ENCODE measurements at regions not wholly inside any gene's neighbourhood (a gene's known extent, or its start where the extent isn't known, plus 50 kb on each side); places are given as distances from the start of the nearest gene placed in this dataset.

DNA sequence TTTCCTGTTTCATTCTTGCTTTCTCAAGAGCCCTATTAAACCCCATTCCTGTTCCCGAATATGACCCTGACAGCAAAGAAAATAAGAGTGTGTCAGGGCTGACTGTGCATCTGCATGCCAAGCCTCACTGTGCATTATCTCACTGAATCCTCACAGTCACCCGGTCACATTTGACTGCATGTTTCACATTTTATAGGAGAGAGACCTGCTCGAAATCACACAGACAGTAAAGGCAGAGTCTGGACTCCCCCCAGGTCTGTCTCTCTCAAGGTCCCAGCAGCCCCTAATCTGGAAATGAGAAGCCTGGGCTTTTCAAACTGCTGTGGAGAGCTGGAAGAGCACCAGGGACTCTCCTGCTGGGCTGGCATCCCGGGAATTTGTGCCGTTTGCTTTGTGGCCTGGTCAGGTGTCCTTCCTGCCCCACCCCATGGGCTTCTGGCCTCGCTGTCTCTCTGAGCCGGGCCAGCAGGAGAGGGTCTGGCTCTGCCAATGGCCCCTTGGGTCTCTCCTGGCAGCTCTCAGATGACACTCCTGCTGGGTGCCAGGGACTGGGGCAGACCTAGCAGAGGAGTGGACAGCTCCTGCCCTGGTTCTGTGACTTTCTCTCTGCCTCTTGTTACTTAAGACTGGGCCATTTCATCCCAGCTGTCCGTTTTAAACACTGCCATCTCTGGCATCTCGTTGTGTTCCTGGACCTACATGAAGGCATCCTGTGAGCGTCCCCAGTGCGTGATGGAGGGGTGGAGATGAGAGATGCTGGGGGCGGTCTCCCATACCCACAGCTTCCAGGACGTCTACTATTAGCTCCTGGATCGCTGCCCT lies 173.6 kb downstream of the ARHGAP12 start:
- no peak for TF ChIP-seq ZFX (IDR thresholded peaks at IDR 0.05)
- TF ChIP-seq, protein P1, sequence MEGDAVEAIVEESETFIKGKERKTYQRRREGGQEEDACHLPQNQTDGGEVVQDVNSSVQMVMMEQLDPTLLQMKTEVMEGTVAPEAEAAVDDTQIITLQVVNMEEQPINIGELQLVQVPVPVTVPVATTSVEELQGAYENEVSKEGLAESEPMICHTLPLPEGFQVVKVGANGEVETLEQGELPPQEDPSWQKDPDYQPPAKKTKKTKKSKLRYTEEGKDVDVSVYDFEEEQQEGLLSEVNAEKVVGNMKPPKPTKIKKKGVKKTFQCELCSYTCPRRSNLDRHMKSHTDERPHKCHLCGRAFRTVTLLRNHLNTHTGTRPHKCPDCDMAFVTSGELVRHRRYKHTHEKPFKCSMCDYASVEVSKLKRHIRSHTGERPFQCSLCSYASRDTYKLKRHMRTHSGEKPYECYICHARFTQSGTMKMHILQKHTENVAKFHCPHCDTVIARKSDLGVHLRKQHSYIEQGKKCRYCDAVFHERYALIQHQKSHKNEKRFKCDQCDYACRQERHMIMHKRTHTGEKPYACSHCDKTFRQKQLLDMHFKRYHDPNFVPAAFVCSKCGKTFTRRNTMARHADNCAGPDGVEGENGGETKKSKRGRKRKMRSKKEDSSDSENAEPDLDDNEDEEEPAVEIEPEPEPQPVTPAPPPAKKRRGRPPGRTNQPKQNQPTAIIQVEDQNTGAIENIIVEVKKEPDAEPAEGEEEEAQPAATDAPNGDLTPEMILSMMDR (conservative IDR thresholded peaks at IDR 0.05) = no peak
- H3K27ac ChIP-seq = no peak overlapping the region

GRCh38 chr10:31753681-31754080 lies 174.9 kb downstream of the ARHGAP12 start:
- TF ChIP-seq, protein P1 (conservative IDR thresholded peaks at IDR 0.05) = no peak
- no peak for TF ChIP-seq ZFX (IDR thresholded peaks at IDR 0.05)
- no peak overlapping the region for H3K27ac ChIP-seq

GRCh38 chr10:31752170-31752569 lies 176.5 kb downstream of the ARHGAP12 start:
- TF ChIP-seq, protein P1 (conservative IDR thresholded peaks at IDR 0.05) = no peak
- TF ChIP-seq ZFX (IDR thresholded peaks at IDR 0.05) = no peak
- H3K27ac ChIP-seq = no peak overlapping the region

DNA sequence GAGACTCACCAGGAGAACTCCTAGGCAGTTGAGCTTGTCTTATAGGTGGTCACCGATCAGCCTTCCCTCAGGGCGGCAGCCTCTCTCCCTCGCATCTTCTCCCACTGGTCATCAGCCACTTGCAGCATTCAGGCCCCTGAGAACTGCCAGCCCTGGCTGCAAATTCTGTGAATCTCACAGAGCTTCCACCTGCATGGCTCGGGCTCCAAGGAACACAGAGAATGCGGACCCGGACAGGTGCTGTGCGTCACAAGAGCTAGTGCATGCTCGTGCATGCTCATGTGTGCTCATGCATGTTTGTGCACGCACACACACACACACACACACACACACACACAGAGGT lies 176.9 kb downstream of the ARHGAP12 start:
- TF ChIP-seq, protein P1 (conservative IDR thresholded peaks at IDR 0.05) = no peak
- TF ChIP-seq ZFX (IDR thresholded peaks at IDR 0.05) = no peak
- H3K27ac ChIP-seq = no peak overlapping the region

DNA sequence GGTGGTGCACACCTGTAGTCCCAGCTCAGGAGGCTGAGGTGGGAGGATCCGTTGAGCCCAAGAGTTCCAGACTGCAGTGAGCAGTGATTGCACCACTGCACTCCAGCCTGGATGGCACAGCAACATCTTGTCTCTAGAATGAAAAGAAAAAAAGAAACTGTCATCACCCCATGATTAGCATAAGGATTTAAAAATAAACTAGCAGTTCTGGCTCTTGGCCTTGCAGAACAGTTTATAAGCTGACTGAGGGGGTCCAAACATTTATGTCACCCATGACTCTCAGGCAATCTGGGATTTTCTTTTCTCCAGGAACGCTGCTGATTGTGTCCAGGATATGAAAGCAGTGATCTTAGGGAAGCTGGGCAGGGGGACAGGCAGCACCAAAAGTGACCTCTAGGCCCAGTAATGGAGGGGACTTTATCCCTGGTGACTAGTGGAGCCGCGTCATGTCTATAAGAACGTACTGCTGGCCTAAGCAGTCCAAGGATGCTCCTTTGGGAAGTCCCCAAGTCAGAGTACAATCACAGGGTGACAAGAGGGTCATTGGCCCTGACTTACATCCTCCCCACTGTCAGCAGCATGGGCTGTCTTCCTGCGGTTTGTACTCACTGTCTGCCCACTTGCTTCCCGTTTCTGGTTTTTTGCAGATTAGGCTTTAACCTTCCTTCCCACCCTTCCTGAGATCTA lies 177.4 kb downstream of the ARHGAP12 start:
- no peak overlapping the region for H3K27ac ChIP-seq
- TF ChIP-seq ZFX (IDR thresholded peaks at IDR 0.05) = no peak
- TF ChIP-seq, protein P1 (conservative IDR thresholded peaks at IDR 0.05) = no peak

- TF ChIP-seq ZFX (IDR thresholded peaks at IDR 0.05) = no peak
- TF ChIP-seq, protein P1 (conservative IDR thresholded peaks at IDR 0.05) = no peak
- no peak overlapping the region for H3K27ac ChIP-seq
Observed at GRCh38 chr10:31749981-31750840, 178.4 kb downstream of the ARHGAP12 start.
